Kidney capillary endothelial cell (primary cell): ENCODE measurements at regions not wholly inside any gene's neighbourhood (a gene's known extent, or its start where the extent isn't known, plus 50 kb on each side); places are given as distances from the start of the nearest gene placed in this dataset.
"Not testable (repeated sequence)": the region's sequence is repeated elsewhere in the genome, so short reads cannot be mapped to it uniquely, and the experiment has no call there.

Experiments
- DNase-seq: peaks from one replicate; pipeline ENCODE4 v3.0.0-alpha.2; 2018; ENCODE audit warnings: low spot score

GRCh38 chr3:55156851-55157650 is 229.2 kb upstream of the LRTM1 start:
- no peak for DNase-seq

- no peak for DNase-seq
Observed at GRCh38 chr3:55147856-55148720, 220.2 kb upstream of the LRTM1 start.

- DNase-seq, result no peak
Observed at GRCh38 chr3:55147406-55147805, 219.5 kb upstream of the LRTM1 start.

GRCh38 chr3:55146216-55146615 is 218.4 kb upstream of the LRTM1 start:
- no peak for DNase-seq

GRCh38 chr3:55144015-55144673 is 216.3 kb upstream of the LRTM1 start:
- no peak for DNase-seq

- no peak for DNase-seq
Observed at GRCh38 chr3:55143336-55143735, 215.5 kb upstream of the LRTM1 start.

- not testable (repeated sequence) for DNase-seq
Observed at GRCh38 chr3:55136291-55136690, 208.4 kb upstream of the LRTM1 start.

- no peak for DNase-seq
Observed at GRCh38 chr3:55128225-55128823, 200.5 kb upstream of the LRTM1 start.

GRCh38 chr3:55127565-55127964 is 199.7 kb upstream of the LRTM1 start:
- no peak for DNase-seq

GRCh38 chr3:55124371-55124770 is 196.5 kb upstream of the LRTM1 start:
- DNase-seq, result no peak
